Liver (tissue), 8 donors: ENCODE measurements at regions not wholly inside any gene's neighbourhood (a gene's known extent, or its start where the extent isn't known, plus 50 kb on each side); places are given as distances from the start of the nearest gene placed in this dataset.

Source experiments
- DNase-seq: peaks from one replicate; pipeline ENCODE4 v3.0.0-alpha.2; 2017; ENCODE audit warnings: low spot score
- H3K27ac ChIP-seq, 2 donors: one replicate each; pipeline ENCODE4 v1.7.0; 2013; ENCODE audit warnings: inconsistent platforms in 2 of 2, low read length in 2 of 2, control low read depth in 1 of 2, low read depth in 1 of 2, mild to moderate bottlenecking in 1 of 2
- H3K27me3 ChIP-seq, 4 donors: one replicate each; pipeline versions ENCODE4 v1.6.1 to v1.7.0; 2013; ENCODE audit warnings: low read length in 3 of 4, inconsistent platforms in 1 of 4, mild to moderate bottlenecking in 1 of 4, moderate library complexity in 1 of 4; ENCODE audit not compliant: control insufficient read depth in 4 of 4, insufficient read depth in 4 of 4
- H3K36me3 ChIP-seq, 4 donors: one replicate each; pipeline versions ENCODE4 v1.6.1 to v1.7.0; 2013; ENCODE audit warnings: low read length in 3 of 4, mild to moderate bottlenecking in 3 of 4, low read depth in 1 of 4, moderate library complexity in 1 of 4; ENCODE audit not compliant: control insufficient read depth in 4 of 4, insufficient read depth in 3 of 4
- H3K4me1 ChIP-seq, 4 donors: one replicate each; pipeline versions ENCODE4 v1.6.1 to v1.7.0; 2013; ENCODE audit warnings: low read length in 3 of 4, mild to moderate bottlenecking in 3 of 4, moderate library complexity in 1 of 4; ENCODE audit not compliant: control insufficient read depth in 4 of 4, insufficient read depth in 4 of 4
- H3K4me3 ChIP-seq, 3 donors: one replicate each; pipeline versions ENCODE4 v1.6.1 to v1.7.0; 2013; ENCODE audit warnings: low read length in 3 of 3, control low read depth in 1 of 3, low read depth in 1 of 3, mild to moderate bottlenecking in 1 of 3
- H3K9ac ChIP-seq, 2 donors: one replicate each; pipeline ENCODE4 v1.7.0; 2013; ENCODE audit warnings: low read length in 2 of 2, mild to moderate bottlenecking in 2 of 2, moderate library complexity in 2 of 2, control low read depth in 1 of 2, low read depth in 1 of 2
- H3K9me3 ChIP-seq, 4 donors: one replicate each; pipeline versions ENCODE4 v1.6.1 to v1.7.0; 2013; ENCODE audit warnings: low read length in 3 of 4; ENCODE audit not compliant: control insufficient read depth in 4 of 4
- ATF3 ChIP-seq: IDR thresholded peaks from 2 replicates; pipeline ENCODE4 v1.6.1; 2016; ENCODE audit warnings: antibody characterized with exemption
- CTCF ChIP-seq: fragments of 150-350 bp; IDR thresholded peaks from 2 replicates; pipeline ENCODE4 v1.5.1; 2017; ENCODE audit warnings: improper control_type of control experiment, low read depth, low read length; ENCODE audit not compliant: missing input control
- EGR1 ChIP-seq, 2 donors: IDR thresholded peaks; 2 replicates each; pipeline ENCODE4 v1.6.1; 2016 to 2018; ENCODE audit warnings: antibody characterized with exemption in 2 of 2, low read depth in 2 of 2
- FOXA1 ChIP-seq: IDR thresholded peaks from 2 replicates; pipeline ENCODE4 v1.6.1; 2016; ENCODE audit warnings: antibody characterized with exemption
- FOXA2 ChIP-seq: IDR thresholded peaks from 2 replicates; pipeline ENCODE4 v1.6.1; 2016; ENCODE audit warnings: antibody characterized with exemption
- GABPA ChIP-seq, 2 donors: IDR thresholded peaks in 1 of 2; conservative IDR thresholded peaks in 1 of 2; 2 replicates each; pipeline ENCODE4 v1.6.1; 2016; ENCODE audit warnings: antibody characterized with exemption in 2 of 2, mild to moderate bottlenecking in 1 of 2, moderate library complexity in 1 of 2
- HNF4A ChIP-seq, 2 donors: conservative IDR thresholded peaks; 2 replicates each; pipeline ENCODE4 v1.6.1; 2016; ENCODE audit warnings: antibody characterized with exemption in 2 of 2, mild to moderate bottlenecking in 2 of 2
- HNF4G ChIP-seq: IDR thresholded peaks from 2 replicates; pipeline ENCODE4 v1.6.1; 2016; ENCODE audit warnings: antibody characterized with exemption
- JUND ChIP-seq, 2 donors: IDR thresholded peaks; 2 replicates each; pipeline ENCODE4 v1.6.1; 2016; ENCODE audit warnings: antibody characterized with exemption in 2 of 2
- MAX ChIP-seq: IDR thresholded peaks from 2 replicates; pipeline ENCODE4 v1.6.1; 2016; ENCODE audit warnings: antibody characterized with exemption
- NR2F2 ChIP-seq: IDR thresholded peaks from 2 replicates; pipeline ENCODE4 v1.6.1; 2016; ENCODE audit warnings: antibody characterized with exemption
- RAD21 ChIP-seq, 2 donors: IDR thresholded peaks; 2 replicates each; pipeline ENCODE4 v1.6.1; 2016; ENCODE audit warnings: antibody characterized with exemption in 2 of 2, mild to moderate bottlenecking in 2 of 2
- REST ChIP-seq: IDR thresholded peaks from 2 replicates; pipeline ENCODE4 v1.6.1; 2016; ENCODE audit warnings: antibody characterized with exemption, mild to moderate bottlenecking
- SP1 ChIP-seq: IDR thresholded peaks from 2 replicates; pipeline ENCODE4 v1.6.1; 2018; ENCODE audit warnings: antibody characterized with exemption, mild to moderate bottlenecking
- YY1 ChIP-seq: IDR thresholded peaks from 2 replicates; pipeline ENCODE4 v1.6.1; 2016; ENCODE audit warnings: antibody characterized with exemption, mild to moderate bottlenecking
- ZBTB33 ChIP-seq: IDR thresholded peaks from 2 replicates; pipeline ENCODE4 v1.6.1; 2016; ENCODE audit warnings: antibody characterized with exemption
- WGBS: extraction: QIAGEN DNeasy Blood & Tissue Kit; methylation state at CpG from one replicate; pipeline ENCODE4 v1.1.7; 2013; 5-methylcytosine and 5-hydroxymethylcytosine counted together
- donor health status: healthy.
- donor health status: healthy.
- donor health status: healthy.
- donor health status: healthy.
- donor health status: healthy.

DNA sequence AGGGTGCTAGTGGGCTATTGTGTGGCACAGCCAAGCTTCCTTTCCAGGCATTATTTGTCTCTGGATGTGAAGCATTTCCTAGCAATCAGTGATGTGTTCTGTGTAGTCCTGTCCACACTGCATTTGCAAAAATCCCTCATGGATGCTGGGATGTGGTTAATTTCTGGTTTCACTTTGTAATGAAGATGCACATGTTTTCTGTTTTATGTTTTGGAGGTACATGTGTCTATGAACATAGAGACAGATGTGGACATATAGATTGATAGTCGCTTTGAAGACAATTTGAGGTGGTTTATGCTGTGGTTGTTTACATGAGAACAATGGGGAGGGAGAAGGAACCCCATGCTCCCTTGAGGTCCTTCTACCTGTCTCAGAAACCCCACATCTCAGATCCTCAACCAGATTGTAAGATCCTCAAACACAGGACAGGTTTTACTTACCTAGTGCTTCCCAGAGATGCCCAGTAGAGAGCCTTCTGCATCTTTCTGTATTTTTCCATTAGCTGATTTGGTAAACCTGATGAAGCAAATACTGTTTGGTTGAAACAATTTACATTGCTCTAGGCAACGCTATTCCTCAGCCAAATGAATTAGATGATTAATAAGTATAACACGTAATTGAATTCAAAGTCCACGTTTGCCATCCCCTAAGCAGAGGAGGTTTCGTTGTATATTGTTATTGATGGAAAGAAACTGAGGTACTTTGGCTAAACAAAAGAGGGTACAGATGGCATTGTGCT, 204.4 kb downstream of the SPP2 start:
- no peak overlapping the region for H3K9ac ChIP-seq
- TF ChIP-seq ATF3 (no peak), RAD21 (IDR thresholded peaks at IDR 0.05) (no peak), YY1 (no peak), NR2F2 (no peak), EGR1 (IDR thresholded peaks at IDR 0.05; ENCODE audit: low read depth in 2 of 2) (no peak), HNF4G (no peak), SP1 (no peak), JUND (IDR thresholded peaks at IDR 0.05) (no peak), ZBTB33 (no peak), REST (no peak), GABPA (IDR thresholded peaks at IDR 0.05 in 1 of 2, conservative IDR thresholded peaks at IDR 0.05 in 1 of 2) (no peak), FOXA2 (no peak)
- WGBS: 85% methylated on average over 5 of the region's 5 CpGs
- no peak overlapping the region for H3K4me3 ChIP-seq
- H3K4me1 ChIP-seq: no peaks in the 10 kb centered on the region
- no peaks in the 10 kb centered on the region for H3K36me3 ChIP-seq
- H3K27me3 ChIP-seq: no peaks in the 10 kb centered on the region
- no peak overlapping the region for H3K27ac ChIP-seq
- no peaks in the 10 kb centered on the region for H3K9me3 ChIP-seq
- no peak for DNase-seq

- no peaks in the 10 kb centered on the region for H3K9me3 ChIP-seq
- H3K27ac ChIP-seq: no peak overlapping the region
- WGBS: 83% methylated on average over 7 of the region's 7 CpGs
- no peaks in the 10 kb centered on the region for H3K36me3 ChIP-seq
- H3K9ac ChIP-seq: no peak overlapping the region
- no peaks in the 10 kb centered on the region for H3K4me1 ChIP-seq
- no peak overlapping the region for H3K4me3 ChIP-seq
- DNase-seq: no peak
- TF ChIP-seq HNF4A (conservative IDR thresholded peaks at IDR 0.05) (no peak), EGR1 (IDR thresholded peaks at IDR 0.05; ENCODE audit: low read depth in 2 of 2) (no peak), SP1 (no peak), CTCF (no peak), MAX (no peak), FOXA1 (no peak), JUND (IDR thresholded peaks at IDR 0.05) (no peak)
- no peaks in the 10 kb centered on the region for H3K27me3 ChIP-seq
Observed at GRCh38 chr2:234252772-234253171, 202.3 kb downstream of the SPP2 start.
